GM23338 (cell line): ENCODE measurements at regions not wholly inside any gene's neighbourhood (a gene's known extent, or its start where the extent isn't known, plus 50 kb on each side); places are given as distances from the start of the nearest gene placed in this dataset.
"Not testable (repeated sequence)": the region's sequence is repeated elsewhere in the genome, so short reads cannot be mapped to it uniquely, and the experiment has no call there.

Experiments used
- EZH2 ChIP-seq: fragments of 200-600 bp; sonication (generic); IDR thresholded peaks from one replicate; pipeline ENCODE4 v1.8.0; 2017; ENCODE audit warnings: antibody characterized with exemption, mild to moderate bottlenecking, low read depth; ENCODE audit not compliant: unreplicated experiment
- TF ChIP-seq, protein P1 (sequence below), 2 experiments: fragments of 200-600 bp in 1 of 2; sonication (generic) in 1 of 2; conservative IDR thresholded peaks; 2 replicates each; pipeline versions ENCODE4 v1.5.1 to v1.6.1; 2016 to 2017; ENCODE audit warnings: antibody characterized with exemption in 2 of 2, low read depth in 2 of 2, mild to moderate bottlenecking in 2 of 2, moderate library complexity in 1 of 2

DNA sequence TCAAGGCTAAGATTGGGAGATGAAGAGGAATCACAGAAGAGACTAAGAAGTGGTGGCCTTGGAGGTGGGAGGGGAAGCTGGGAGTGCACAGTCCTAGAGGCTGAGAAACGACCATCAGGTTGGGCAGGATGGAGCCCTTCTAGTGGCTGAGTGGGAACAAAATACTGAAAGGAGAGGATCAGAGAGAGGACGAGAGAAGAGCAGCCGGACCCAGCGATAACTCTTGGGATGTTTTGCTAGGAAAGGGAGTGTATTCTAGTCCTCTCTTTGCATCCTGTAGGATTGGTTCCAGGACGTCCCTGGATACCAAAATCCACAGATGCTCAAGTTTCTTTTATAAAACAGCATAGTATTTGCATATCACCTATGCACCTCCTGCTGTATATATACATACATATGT lies 143.8 kb downstream of the CRLF3 start:
- TF ChIP-seq, protein P1, sequence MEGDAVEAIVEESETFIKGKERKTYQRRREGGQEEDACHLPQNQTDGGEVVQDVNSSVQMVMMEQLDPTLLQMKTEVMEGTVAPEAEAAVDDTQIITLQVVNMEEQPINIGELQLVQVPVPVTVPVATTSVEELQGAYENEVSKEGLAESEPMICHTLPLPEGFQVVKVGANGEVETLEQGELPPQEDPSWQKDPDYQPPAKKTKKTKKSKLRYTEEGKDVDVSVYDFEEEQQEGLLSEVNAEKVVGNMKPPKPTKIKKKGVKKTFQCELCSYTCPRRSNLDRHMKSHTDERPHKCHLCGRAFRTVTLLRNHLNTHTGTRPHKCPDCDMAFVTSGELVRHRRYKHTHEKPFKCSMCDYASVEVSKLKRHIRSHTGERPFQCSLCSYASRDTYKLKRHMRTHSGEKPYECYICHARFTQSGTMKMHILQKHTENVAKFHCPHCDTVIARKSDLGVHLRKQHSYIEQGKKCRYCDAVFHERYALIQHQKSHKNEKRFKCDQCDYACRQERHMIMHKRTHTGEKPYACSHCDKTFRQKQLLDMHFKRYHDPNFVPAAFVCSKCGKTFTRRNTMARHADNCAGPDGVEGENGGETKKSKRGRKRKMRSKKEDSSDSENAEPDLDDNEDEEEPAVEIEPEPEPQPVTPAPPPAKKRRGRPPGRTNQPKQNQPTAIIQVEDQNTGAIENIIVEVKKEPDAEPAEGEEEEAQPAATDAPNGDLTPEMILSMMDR (conservative IDR thresholded peaks at IDR 0.05; ENCODE audit: low read depth in 2 of 2), result not testable (repeated sequence)
- TF ChIP-seq EZH2, result not testable (repeated sequence)
